Smooth muscle cell (in vitro differentiated cells): ENCODE measurements at regions not wholly inside any gene's neighbourhood (a gene's known extent, or its start where the extent isn't known, plus 50 kb on each side); places are given as distances from the start of the nearest gene placed in this dataset.

Experiments
- DNase-seq: peaks from one replicate; lab custom pipeline; 2025; ENCODE audit not compliant: unreplicated experiment; lab: John Stamatoyannopoulos, UW
- H2AFZ ChIP-seq: fragments of 200-600 bp; sonication (generic); 2 replicates; pipeline ENCODE4 v1.6.0; 2016; ENCODE audit warnings: antibody characterized with exemption, low read depth, mild to moderate bottlenecking
- H3F3A ChIP-seq: fragments of 200-600 bp; sonication (generic); 2 replicates; pipeline ENCODE4 v1.6.0; 2017; ENCODE audit warnings: antibody characterized with exemption, low read depth
- H3K27ac ChIP-seq: fragments of 200-600 bp; sonication (generic); 2 replicates; pipeline ENCODE4 v1.5.1; 2016; ENCODE audit warnings: low read depth, mild to moderate bottlenecking
- H3K27me3 ChIP-seq: fragments of 200-600 bp; sonication (generic); 2 replicates; pipeline ENCODE4 v1.6.1; 2016; ENCODE audit warnings: low read depth, mild to moderate bottlenecking
- H3K36me3 ChIP-seq: fragments of 200-600 bp; sonication (generic); 2 replicates; pipeline ENCODE4 v1.5.1; 2016; ENCODE audit warnings: low read depth
- H3K4me1 ChIP-seq: fragments of 200-600 bp; sonication (generic); 2 replicates; pipeline ENCODE4 v1.5.1; 2016; ENCODE audit warnings: low read depth
- H3K4me2 ChIP-seq: fragments of 200-600 bp; sonication (generic); 2 replicates; pipeline ENCODE4 v1.6.0; 2016; ENCODE audit warnings: mild to moderate bottlenecking
- H3K4me3 ChIP-seq: fragments of 200-600 bp; sonication (generic); 2 replicates; pipeline ENCODE4 v1.5.1; 2016; ENCODE audit warnings: mild to moderate bottlenecking
- H3K79me2 ChIP-seq: fragments of 200-600 bp; sonication (generic); 2 replicates; pipeline ENCODE4 v1.6.0; 2016; ENCODE audit warnings: low read depth, mild to moderate bottlenecking
- H3K9ac ChIP-seq: fragments of 200-600 bp; sonication (generic); 2 replicates; pipeline ENCODE4 v1.6.0; 2016; ENCODE audit warnings: low read depth
- H3K9me3 ChIP-seq: fragments of 200-600 bp; sonication (generic); replicated peaks from 2 replicates; pipeline ENCODE4 v1.5.1; 2016; ENCODE audit warnings: low read depth
- H4K20me1 ChIP-seq: fragments of 200-600 bp; sonication (generic); 2 replicates; pipeline ENCODE4 v1.6.0; 2016; ENCODE audit warnings: low read depth
- WGBS: methylation state at CpG from one replicate; pipeline ENCODE4 v1.1.7; 2016; ENCODE audit warnings: low lambda C conversion rate; 5-methylcytosine and 5-hydroxymethylcytosine counted together
- TF ChIP-seq, protein P1 (sequence below): fragments of 200-600 bp; sonication (generic); IDR thresholded peaks from 2 replicates; pipeline ENCODE4 v1.5.1; 2017; ENCODE audit warnings: borderline replicate concordance, mild to moderate bottlenecking, antibody characterized with exemption; ENCODE audit not compliant: insufficient read depth, poor library complexity, severe bottlenecking

DNA sequence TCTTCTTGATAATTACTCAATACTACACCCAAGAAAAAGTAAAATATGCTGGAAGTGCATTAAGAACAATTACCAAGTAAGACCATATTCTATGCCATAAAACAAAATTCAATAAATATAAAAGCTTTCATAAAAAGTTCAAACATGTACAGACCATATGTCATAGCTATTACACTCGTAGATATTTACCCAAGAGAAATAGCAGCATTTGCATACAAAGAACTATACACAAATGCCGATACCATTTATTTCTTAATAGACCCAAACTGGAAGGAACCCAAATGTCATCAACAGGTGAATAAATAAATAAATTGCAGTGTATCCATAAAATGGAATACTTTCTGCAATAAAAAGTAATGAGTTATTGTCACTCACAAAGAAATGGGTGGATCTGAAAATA is 78.3 kb upstream of the SLC16A7 start:
- Histone ChIP-seq H3K4me2 (no peak overlapping the region), H3F3A (no peaks in the 10 kb centered on the region), H3K79me2 (no peaks in the 10 kb centered on the region), H4K20me1 (no peaks in the 10 kb centered on the region), H3K9ac (no peak overlapping the region), H3K4me1 (no peaks in the 10 kb centered on the region), H2AFZ (no peak overlapping the region), H3K27ac (no peak overlapping the region), H3K27me3 (no peaks in the 10 kb centered on the region), H3K36me3 (no peaks in the 10 kb centered on the region), H3K9me3 (no peaks in the 10 kb centered on the region), H3K4me3 (no peak overlapping the region)
- TF ChIP-seq, protein P1, sequence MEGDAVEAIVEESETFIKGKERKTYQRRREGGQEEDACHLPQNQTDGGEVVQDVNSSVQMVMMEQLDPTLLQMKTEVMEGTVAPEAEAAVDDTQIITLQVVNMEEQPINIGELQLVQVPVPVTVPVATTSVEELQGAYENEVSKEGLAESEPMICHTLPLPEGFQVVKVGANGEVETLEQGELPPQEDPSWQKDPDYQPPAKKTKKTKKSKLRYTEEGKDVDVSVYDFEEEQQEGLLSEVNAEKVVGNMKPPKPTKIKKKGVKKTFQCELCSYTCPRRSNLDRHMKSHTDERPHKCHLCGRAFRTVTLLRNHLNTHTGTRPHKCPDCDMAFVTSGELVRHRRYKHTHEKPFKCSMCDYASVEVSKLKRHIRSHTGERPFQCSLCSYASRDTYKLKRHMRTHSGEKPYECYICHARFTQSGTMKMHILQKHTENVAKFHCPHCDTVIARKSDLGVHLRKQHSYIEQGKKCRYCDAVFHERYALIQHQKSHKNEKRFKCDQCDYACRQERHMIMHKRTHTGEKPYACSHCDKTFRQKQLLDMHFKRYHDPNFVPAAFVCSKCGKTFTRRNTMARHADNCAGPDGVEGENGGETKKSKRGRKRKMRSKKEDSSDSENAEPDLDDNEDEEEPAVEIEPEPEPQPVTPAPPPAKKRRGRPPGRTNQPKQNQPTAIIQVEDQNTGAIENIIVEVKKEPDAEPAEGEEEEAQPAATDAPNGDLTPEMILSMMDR, result no peak
- 80% methylated on average over 2 of the region's 2 CpGs for WGBS
- no peak for DNase-seq

DNA sequence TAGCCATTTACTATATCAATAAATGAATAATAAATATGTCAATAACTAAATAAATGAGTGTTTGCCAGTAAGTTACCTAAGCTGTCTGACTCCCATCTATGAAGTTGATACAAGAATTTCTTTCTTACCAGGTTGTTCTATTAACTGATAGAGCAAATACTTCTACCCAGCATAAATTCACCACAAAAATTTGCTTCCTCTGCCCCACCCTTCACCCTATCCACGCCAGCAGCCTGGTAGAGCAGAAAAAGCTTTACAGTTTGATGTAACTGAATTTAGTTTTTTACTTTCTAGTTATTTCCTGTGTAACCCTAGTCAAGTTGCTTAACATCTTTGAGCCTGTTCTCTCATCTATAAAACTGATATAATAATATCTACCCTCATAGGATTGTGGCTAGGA is 94.9 kb upstream of the SLC16A7 start:
- TF ChIP-seq, protein P1, result no peak
- Histone ChIP-seq H3K4me1 (no peaks in the 10 kb centered on the region), H2AFZ (no peak overlapping the region), H3K9ac (no peak overlapping the region), H3F3A (no peaks in the 10 kb centered on the region), H3K4me3 (no peak overlapping the region), H4K20me1 (no peaks in the 10 kb centered on the region), H3K79me2 (no peaks in the 10 kb centered on the region), H3K27me3 (no peaks in the 10 kb centered on the region), H3K27ac (no peak overlapping the region), H3K36me3 (no peaks in the 10 kb centered on the region), H3K4me2 (no peak overlapping the region), H3K9me3 (no peaks in the 10 kb centered on the region)
- WGBS, result 68% methylated on average over 1 of the region's 1 CpG
- DNase-seq, result no peak

DNA sequence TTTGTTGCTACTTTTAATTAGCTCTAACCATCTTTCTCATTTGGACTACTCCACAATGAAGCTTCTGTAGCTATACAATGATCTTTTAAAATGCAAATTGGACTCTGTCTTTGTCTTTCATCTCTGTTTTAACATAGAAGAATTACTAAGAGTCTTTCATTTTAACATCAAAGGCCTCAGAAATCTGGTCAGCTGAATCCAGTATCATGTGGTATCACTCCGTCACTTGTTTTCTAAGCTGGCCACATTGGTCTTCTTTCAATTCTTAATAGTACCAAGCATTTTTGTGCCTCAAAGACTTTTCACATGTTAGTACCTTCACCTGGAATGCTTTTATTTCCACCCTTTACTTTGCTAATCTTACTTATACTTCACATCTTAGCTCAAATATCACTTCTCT is 95.5 kb upstream of the SLC16A7 start:
- Histone ChIP-seq H3K27ac (no peak overlapping the region), H3K36me3 (no peaks in the 10 kb centered on the region), H2AFZ (no peak overlapping the region), H3F3A (no peaks in the 10 kb centered on the region), H3K4me1 (no peaks in the 10 kb centered on the region), H3K79me2 (no peaks in the 10 kb centered on the region), H3K9me3 (no peaks in the 10 kb centered on the region), H3K27me3 (no peaks in the 10 kb centered on the region), H3K4me2 (no peak overlapping the region), H3K9ac (no peak overlapping the region), H4K20me1 (no peaks in the 10 kb centered on the region), H3K4me3 (no peak overlapping the region)
- no peak for DNase-seq
- TF ChIP-seq, protein P1, result no peak
- WGBS, result 83% methylated on average over 1 of the region's 1 CpG

DNA sequence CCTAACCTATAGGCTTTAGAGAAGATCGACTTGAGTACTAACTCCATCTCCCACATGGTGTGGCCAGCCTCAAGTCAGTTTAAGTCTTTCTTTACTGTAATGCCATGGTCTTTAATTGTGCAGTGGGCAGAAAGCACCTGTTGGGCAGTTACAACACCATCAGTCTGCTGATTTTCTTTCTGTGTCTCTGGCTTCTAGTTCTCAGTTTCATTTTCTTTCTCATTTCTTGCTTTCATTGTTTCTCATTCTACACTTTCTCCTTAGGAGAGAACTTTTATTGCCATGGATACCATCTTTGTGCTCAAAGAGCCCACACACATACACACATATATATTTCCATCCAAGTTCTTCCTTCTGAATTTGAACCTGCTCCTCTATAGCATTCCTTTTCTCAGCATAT is 96.1 kb upstream of the SLC16A7 start:
- Histone ChIP-seq H3K4me2 (no peak overlapping the region), H3K4me3 (no peak overlapping the region), H3K9me3 (no peaks in the 10 kb centered on the region), H3K79me2 (no peaks in the 10 kb centered on the region), H3K9ac (no peak overlapping the region), H3K36me3 (no peaks in the 10 kb centered on the region), H3F3A (no peaks in the 10 kb centered on the region), H3K27me3 (no peaks in the 10 kb centered on the region), H3K27ac (no peak overlapping the region), H4K20me1 (no peaks in the 10 kb centered on the region), H3K4me1 (no peaks in the 10 kb centered on the region), H2AFZ (no peak overlapping the region)
- no peak for DNase-seq
- TF ChIP-seq, protein P1, result no peak
- 67% methylated on average over 1 of the region's 1 CpG for WGBS
